ENCODE measurements at regions not wholly inside any gene's neighbourhood (a gene's known extent, or its start where the extent isn't known, plus 50 kb on each side); places are given as distances from the start of the nearest gene placed in this dataset.

GRCh38 chr3:24641628-24642027 lies 147.0 kb upstream of the THRB start:
- no peak for DNase-seq (ENCODE audit: low read depth in 2 of 2)

DNA sequence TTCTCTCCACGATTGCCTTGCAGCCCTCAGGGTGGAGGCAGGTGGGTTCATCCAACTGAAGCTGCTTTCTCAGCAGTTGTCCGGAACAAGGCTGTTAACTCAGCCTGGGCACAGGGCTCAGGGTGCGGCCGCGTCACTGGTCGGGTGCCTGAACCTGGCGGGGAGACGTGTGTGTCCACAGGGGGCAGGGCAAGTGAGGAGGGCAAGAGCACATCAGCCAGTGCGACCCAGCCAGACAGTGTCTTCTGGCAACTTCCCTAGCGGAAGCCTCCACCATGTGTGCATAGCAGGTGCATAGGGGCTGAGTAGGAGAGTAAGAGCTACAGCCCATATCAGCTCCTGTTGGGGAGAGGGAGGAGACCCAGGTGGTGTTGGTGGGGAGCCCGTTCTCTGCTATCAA lies 150.4 kb upstream of the THRB start:
- DNase-seq (ENCODE audit: low read depth in 2 of 2) = no peak

GRCh38 chr3:24646790-24647189 lies 152.1 kb upstream of the THRB start:
- DNase-seq (ENCODE audit: low read depth in 2 of 2) = no peak

- DNase-seq (ENCODE audit: low read depth in 2 of 2) = no peak
Observed at GRCh38 chr3:24648063-24648462, 153.4 kb upstream of the THRB start.

GRCh38 chr3:24650839-24651238 lies 156.2 kb upstream of the THRB start:
- no peak for DNase-seq (ENCODE audit: low read depth in 2 of 2)

DNA sequence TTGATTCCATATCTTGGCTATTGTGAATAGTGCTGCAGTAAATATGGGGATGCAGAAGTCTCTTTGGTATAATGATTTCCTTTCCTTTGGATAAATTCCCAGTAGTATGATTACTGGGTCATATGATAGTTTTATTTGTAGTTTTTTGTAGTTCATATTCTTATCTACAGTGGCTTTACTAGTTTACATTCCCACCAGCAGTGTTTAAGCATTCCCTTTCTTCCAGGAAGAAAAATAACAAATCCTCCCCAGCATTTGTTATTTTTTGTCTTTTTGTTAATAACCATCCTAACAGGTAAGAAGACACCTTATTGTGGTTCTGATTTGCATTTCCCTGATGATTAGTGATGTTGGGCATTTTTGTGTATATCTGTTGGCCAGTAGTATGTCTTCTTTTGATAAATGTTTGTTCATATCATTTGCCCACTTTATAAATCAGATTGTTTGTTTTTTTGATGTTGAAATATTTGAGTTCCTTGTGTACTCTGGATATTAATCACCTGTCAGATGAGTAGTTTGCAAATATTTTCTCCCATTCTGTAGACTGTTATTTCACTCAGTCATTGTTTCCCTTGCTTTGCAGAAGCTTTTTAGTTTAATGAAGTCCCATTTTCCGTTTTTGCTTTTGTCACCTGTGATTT lies 163.3 kb upstream of the THRB start:
- DNase-seq (ENCODE audit: low read depth in 2 of 2) = no peak

DNA sequence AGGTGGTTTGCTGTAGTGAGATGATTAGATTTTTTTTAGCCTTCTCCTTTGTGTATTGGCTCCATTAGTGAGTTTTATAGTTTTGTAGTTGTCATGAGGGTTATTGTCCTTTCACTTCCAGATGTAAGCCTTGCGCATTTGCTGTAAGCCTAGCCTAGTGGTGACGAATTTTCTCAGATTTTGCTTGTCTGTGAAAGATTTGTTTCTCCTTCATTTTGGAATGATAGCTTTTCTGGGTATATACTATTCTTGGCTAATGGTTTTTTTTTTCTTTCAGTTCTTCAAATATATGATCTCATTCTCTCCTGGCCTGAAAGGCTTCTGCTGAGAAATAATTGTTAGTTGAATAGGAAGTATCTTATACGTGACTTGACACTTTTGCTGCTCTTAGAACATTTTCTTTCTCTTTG lies 166.5 kb upstream of the THRB start:
- no peak for DNase-seq (ENCODE audit: low read depth in 2 of 2)

DNA sequence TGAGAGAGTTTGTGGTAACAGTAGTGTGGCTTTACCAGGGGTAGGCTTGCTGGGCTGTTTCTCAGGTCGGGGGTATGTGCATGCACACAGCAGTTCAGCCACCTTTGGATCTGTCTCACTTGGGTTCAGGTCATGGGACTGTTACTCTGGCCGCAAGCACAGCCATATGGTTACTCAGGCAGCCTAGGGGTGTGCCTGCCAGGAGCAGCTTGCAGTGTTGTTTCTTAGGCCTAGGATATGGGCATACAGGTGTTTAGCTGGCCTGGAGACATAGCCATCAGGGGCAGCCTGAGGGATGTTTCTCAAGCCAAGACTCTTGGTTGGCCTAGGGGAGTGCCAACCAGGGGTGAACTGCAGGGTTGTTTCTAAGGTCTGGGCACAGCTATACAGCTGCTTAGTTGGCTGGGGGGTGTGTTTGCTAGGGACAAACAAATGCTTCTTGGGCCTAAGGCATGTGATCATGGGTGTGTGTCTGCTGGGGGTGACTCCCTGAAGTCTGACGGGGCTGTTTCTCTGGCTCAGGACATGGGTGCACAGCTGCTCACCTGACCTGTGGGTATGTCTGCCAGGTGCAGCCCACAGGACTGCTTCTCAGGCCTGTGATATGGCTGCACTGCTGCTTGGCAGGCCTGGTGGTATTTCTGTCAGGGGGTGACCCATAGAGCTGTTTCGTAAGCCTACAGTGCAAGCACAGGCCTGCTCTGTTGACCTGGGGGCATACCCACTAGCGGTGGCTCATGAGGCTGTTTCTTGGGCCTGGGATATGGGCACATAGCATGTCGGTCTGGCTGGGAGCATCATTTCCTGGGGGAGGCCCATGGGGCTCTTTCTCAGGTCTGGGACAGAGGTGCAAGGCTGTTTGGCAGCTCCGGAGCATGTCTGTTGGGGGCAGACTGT lies 168.0 kb upstream of the THRB start:
- no peak for DNase-seq (ENCODE audit: low read depth in 2 of 2)

GRCh38 chr3:24663406-24663805 lies 168.8 kb upstream of the THRB start:
- DNase-seq (ENCODE audit: low read depth in 2 of 2) = no peak

DNA sequence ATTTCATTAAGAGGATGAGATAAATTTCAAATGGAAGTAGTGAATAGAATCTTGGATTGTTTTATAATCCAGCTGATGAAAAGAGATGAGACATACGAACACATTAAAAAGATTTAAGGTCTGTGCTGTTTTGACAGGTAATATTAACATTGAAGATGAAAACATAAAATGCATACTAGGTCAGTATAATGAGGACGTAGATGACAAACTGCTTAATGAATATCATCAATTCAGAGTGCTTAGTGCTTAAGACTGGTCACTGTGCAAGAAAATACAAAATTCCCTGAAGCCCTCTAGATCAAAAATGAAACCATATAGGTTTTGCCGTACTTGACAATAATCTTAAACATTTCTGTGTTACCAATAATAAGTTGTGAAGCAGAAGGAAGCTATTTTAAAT lies 173.4 kb upstream of the THRB start:
- no peak for DNase-seq (ENCODE audit: low read depth in 2 of 2)

- DNase-seq (ENCODE audit: low read depth in 2 of 2) = no peak
Observed at GRCh38 chr3:24670871-24671270, 176.2 kb upstream of the THRB start.

DNA sequence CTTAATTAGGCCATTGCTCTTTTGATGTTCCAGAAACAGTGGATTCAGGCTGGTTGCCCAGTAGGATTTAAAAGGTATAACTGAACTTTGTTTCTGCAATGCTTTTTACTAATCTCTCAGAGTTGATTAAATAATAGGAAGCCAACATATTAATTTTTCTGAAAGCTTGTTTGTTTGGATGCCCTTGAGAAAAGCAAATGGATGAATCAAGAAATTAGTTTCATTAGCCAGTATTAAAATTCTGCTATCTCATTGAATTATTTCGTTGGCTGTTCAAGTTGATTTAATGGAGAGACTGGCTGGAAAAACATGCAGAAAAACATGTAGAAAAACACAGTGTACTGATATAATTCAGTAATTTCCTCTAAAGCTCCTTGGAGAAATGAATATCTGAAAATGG lies 178.9 kb upstream of the THRB start:
- DNase-seq (ENCODE audit: low read depth in 2 of 2) = no peak

GRCh38 chr3:24674261-24674660 lies 179.6 kb upstream of the THRB start:
- DNase-seq (ENCODE audit: low read depth in 2 of 2) = no peak

DNA sequence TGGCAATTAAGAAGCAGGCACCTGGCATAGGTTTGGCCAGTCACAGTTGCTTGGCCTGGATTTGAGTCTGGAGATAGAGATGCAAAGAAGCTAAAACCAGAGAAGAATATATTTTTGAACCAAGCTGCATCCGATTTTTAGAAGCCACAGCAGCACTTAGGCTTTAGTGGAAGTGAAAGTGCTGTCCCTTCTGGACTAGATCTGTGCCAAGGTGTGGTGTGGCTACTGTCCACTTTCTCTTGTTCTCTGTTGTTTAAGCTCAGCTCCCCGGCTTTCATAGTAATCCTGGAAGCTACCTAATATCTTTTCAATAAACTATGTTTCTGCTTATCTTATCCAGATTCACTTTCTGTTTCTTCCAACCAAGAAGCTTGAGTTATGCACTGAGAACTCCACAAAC lies 183.4 kb upstream of the THRB start:
- no peak for DNase-seq (ENCODE audit: low read depth in 2 of 2)

- peak; percentile 17 for DNase-seq (ENCODE audit: low read depth in 2 of 2)
Observed at GRCh38 chr3:24678421-24678865, 183.8 kb upstream of the THRB start.

GRCh38 chr3:24679429-24679828 lies 184.8 kb upstream of the THRB start:
- no peak for DNase-seq (ENCODE audit: low read depth in 2 of 2)

DNA sequence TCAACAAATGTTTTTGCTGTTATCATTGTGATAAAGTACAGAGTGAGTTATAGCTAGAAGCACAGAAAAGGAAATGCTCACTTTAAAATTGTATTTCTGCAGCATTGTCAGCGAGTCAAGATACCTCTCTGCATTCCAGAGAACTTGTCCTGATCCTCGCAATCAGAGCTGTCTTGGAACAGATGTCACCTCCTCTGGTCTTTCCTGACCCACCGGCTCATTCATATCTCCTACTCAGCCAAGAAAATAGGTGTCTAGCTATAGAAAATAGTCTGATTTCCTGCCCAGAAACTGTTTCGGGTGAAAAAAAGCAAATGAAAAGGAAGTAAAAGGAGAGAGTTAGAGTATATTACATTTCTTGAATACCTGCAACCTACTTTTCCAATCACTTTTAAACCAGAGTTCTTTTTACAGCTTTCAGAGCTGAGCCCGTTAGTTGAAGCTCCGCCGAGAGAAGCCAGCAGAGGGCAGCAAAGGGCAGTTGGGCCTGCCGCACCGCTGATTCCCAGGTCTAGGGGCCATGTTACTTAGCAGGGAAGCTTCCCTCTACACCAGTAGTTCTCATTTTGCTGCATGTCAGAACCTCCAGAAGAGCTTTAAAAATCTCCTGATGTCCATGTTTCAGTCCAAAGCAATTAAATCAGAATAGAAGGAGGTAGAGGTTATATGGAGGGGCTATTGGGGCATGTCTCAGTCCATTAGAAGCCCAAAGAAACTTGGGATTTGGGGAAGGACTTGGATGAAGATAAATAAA lies 185.7 kb upstream of the THRB start:
- peak; percentile 25 to 27 for DNase-seq (ENCODE audit: low read depth in 2 of 2)

GRCh38 chr3:24682141-24682547 lies 187.5 kb upstream of the THRB start:
- DNase-seq (ENCODE audit: low read depth in 2 of 2) = no peak

- no peak for DNase-seq (ENCODE audit: low read depth in 2 of 2)
Observed at GRCh38 chr3:24683090-24683489, 188.4 kb upstream of the THRB start.

- no peak for DNase-seq (ENCODE audit: low read depth in 2 of 2)
Observed at GRCh38 chr3:24683633-24684384, 189.2 kb upstream of the THRB start.

DNA sequence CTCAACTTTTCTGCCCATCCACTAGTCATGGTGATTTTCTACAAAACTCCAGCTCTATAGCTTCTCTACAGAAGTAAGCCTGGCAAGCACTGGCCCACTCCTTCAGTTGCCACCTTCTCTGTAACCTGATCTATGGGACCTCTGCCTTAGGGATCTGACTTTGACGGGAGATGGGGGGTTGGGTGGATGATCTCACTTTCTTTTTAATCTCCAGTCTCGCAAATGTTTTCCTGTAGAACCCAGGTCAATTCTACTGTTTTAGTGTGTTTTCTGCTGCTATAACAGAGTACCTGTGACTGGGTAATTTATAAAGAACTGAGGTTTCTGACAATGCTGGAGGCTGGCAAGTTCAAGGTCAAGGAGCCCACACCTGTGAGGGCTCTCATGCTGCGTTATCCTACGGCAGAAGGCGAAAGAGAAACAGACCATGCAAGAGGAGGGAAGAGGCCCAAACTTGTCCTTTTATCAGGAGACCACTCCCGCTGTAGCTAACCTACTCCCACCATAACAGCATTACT lies 189.9 kb upstream of the THRB start:
- no peak for DNase-seq (ENCODE audit: low read depth in 2 of 2)

DNA sequence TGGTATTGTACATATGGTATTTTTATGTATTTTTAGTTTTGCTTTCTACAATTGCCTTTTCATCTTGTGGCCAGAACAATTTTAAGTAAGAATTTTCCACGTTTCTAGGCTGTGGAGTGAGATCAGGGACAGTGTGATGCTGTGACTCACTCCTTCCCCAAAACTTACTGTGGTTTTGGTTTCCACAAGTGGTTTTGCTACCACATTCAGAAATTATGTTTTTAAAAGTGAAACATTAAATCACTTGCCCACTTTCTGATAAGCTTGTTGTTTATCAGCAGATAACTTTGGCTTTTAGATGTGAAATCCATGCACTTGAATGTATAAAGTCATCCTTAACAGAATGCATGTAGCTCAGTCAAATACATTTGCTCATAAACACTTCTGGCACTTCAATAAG lies 192.2 kb upstream of the THRB start:
- no peak for DNase-seq (ENCODE audit: low read depth in 2 of 2)
